ENCODE measurements at regions not wholly inside any gene's neighbourhood (a gene's known extent, or its start where the extent isn't known, plus 50 kb on each side); places are given as distances from the start of the nearest gene placed in this dataset.

GRCh38 chrX:40154250-40154852 is 56.6 kb upstream of the BCOR start:
- Mint-ChIP-seq H3K36me3 (no peaks in the 10 kb centered on the region), H3K4me3 (peak overlapping the region; percentile 80 to 91 (median 83)), H3K27me3 (peaks cover 13% of the 10 kb centered on the region), H3K9me3 (peaks cover 0 to 3% (median 0%) of the 10 kb centered on the region in 3 donors), H3K27ac (peak overlapping the region in 1 of 3 donors; percentile 68), H3K4me1 (peaks cover 9 to 19% (median 13%) of the 10 kb centered on the region in 3 donors)

GRCh38 chrX:40153345-40154249 is 55.8 kb upstream of the BCOR start:
- Mint-ChIP-seq H3K4me3 (peak overlapping the region; percentile 82 to 96 (median 90)), H3K9me3 (peaks cover 0 to 3% (median 0%) of the 10 kb centered on the region in 3 donors), H3K36me3 (no peaks in the 10 kb centered on the region), H3K27ac (peak overlapping the region in 2 of 3 donors; percentile 73 to 89), H3K4me1 (peaks cover 10 to 27% (median 13%) of the 10 kb centered on the region in 3 donors), H3K27me3 (peaks cover 19% of the 10 kb centered on the region)

- peaks cover 9 to 27% (median 14%) of the 10 kb centered on the region in 3 donors for H3K4me1 Mint-ChIP-seq
- H3K9me3 Mint-ChIP-seq = peaks cover 0 to 3% (median 0%) of the 10 kb centered on the region in 3 donors
- H3K27ac Mint-ChIP-seq = peak overlapping the region in 2 of 3 donors; percentile 73 to 89
- H3K4me3 Mint-ChIP-seq = peak overlapping the region; percentile 79 to 96 (median 90)
- H3K36me3 Mint-ChIP-seq = no peaks in the 10 kb centered on the region
- peaks cover 24% of the 10 kb centered on the region for H3K27me3 Mint-ChIP-seq
Measured at GRCh38 chrX:40152741-40153344, 55.1 kb upstream of the BCOR start.

- Mint-ChIP-seq H3K27me3 (peaks cover 25% of the 10 kb centered on the region), H3K27ac (no peak overlapping the region), H3K4me1 (peaks cover 3 to 21% (median 9%) of the 10 kb centered on the region in 3 donors)
Measured at GRCh38 chrX:40152173-40152711, 54.5 kb upstream of the BCOR start.

GRCh38 chrX:40151211-40152172 is 53.7 kb upstream of the BCOR start:
- Mint-ChIP-seq H3K4me3 (peak overlapping the region in 2 of 4 donors; percentile 34 to 60), H3K9me3 (no peaks in the 10 kb centered on the region), H3K27me3 (peaks cover 29% of the 10 kb centered on the region), H3K27ac (no peak overlapping the region), H3K4me1 (peaks cover 3 to 19% (median 8%) of the 10 kb centered on the region in 3 donors), H3K36me3 (peaks cover 1% of the 10 kb centered on the region)

More at GRCh38 chrX:40152173-40152711, 54.5 kb upstream of the BCOR start:
- peaks cover under 1% of the 10 kb centered on the region for H3K36me3 Mint-ChIP-seq
- peak overlapping the region; percentile 40 to 71 (median 64) for H3K4me3 Mint-ChIP-seq
- H3K9me3 Mint-ChIP-seq = peaks cover 0 to 3% (median 0%) of the 10 kb centered on the region in 3 donors

DNA sequence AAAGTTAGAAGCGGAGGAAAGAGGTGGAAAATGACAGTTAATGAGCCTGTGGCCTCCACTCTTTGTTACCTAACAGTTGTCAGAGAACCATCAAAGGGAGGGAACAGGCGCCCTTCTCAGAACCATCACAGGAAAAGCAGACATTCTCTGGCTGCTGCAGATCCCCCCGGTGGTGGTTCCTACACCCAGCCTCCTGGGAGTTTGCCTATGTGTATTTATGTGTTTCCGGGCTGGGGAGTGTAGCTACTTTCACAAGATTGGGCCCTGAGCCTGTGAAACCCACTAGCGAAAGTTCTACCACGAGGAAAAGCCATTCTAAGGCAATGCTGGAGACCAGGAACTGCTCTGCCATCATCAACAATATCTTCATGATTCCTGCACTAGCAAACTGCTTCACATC is 52.7 kb upstream of the BCOR start:
- H3K4me3 Mint-ChIP-seq = peak overlapping the region in 1 of 4 donors; percentile 34
- peaks cover 29% of the 10 kb centered on the region for H3K27me3 Mint-ChIP-seq
- H3K27ac Mint-ChIP-seq = peak overlapping the region in 1 of 3 donors; percentile 68
- H3K9me3 Mint-ChIP-seq = no peaks in the 10 kb centered on the region
- H3K36me3 Mint-ChIP-seq = peaks cover 1% of the 10 kb centered on the region
- peaks cover 3 to 19% (median 10%) of the 10 kb centered on the region in 3 donors for H3K4me1 Mint-ChIP-seq

GRCh38 chrX:40149286-40150175 is 51.8 kb upstream of the BCOR start:
- peak overlapping the region in 2 of 3 donors; percentile 85 to 88 for H3K27ac Mint-ChIP-seq
- peaks cover 1% of the 10 kb centered on the region for H3K36me3 Mint-ChIP-seq
- peak overlapping the region in 3 of 4 donors; percentile 11 to 77 (median 74) for H3K4me3 Mint-ChIP-seq
- H3K4me1 Mint-ChIP-seq = peaks cover 2 to 19% (median 10%) of the 10 kb centered on the region in 3 donors
- H3K27me3 Mint-ChIP-seq = peaks cover 33% of the 10 kb centered on the region
- H3K9me3 Mint-ChIP-seq = no peaks in the 10 kb centered on the region

DNA sequence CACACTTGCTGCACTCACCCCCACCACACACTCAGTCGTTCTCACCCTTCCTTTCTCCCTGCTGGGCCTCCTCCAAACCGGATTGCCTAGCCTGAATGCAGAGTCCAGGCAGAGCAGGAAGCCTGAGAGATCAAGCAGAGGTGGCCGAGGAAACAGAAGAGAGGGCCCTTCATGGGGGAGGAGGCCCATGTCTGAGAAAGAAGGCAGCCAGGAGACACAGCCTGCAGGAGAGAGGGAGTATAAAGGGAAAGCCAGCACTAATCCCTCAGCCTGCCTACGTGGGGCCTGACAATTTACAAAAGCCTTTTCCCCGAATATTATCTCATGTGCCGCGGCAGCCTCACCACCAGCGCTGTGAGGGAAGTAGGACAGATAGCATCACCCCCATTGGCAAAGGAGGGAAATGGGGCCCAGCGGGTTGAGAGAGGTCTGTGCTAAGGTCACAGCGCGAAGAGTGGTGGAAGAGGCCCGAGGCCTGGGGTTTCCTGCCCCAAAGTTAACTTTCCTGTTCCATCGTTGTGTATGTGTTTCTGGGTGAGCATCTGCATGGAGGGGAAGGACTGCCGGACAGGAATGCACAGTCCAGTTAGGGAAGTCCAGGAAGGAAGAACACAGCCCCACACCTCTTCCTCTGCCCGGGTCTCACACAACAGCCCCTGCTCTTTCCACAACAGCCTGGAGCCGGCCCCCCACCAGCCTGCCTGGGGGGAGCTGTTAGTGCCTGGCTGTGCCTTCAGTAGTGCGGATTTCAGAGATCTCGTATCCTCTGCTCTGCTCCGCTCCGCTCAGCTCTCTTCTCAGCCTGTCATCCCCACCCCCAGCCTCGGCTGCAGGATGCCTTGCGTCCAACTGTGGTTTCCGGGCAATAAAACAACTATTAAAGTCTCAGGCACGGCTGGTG is 50.9 kb upstream of the BCOR start:
- Mint-ChIP-seq H3K4me3 (peak overlapping the region in 3 of 4 donors; percentile 28 to 77 (median 74)), H3K4me1 (peaks cover 2 to 19% (median 10%) of the 10 kb centered on the region in 3 donors), H3K27me3 (peaks cover 34% of the 10 kb centered on the region), H3K36me3 (peaks cover 1% of the 10 kb centered on the region), H3K27ac (peak overlapping the region; percentile 7 to 88 (median 71)), H3K9me3 (no peaks in the 10 kb centered on the region)

GRCh38 chrX:40147971-40148370 is 50.2 kb upstream of the BCOR start:
- Mint-ChIP-seq H3K27me3 (peaks cover 34% of the 10 kb centered on the region), H3K36me3 (peaks cover 1% of the 10 kb centered on the region), H3K4me3 (no peak overlapping the region), H3K9me3 (no peaks in the 10 kb centered on the region), H3K4me1 (peaks cover 2 to 19% (median 10%) of the 10 kb centered on the region in 3 donors), H3K27ac (no peak overlapping the region)
